Central memory CD8-positive, alpha-beta T cell (primary cell): ENCODE measurements at regions not wholly inside any gene's neighbourhood (a gene's known extent, or its start where the extent isn't known, plus 50 kb on each side); places are given as distances from the start of the nearest gene placed in this dataset.

Experiments
- ATAC-seq: fragments of 150-1000 bp; cut with Tn5 transposase; replicated peaks from 2 replicates; pipeline ENCODE4 v1.10.0; 2022; ENCODE audit warnings: mild to moderate bottlenecking, moderate FRiP score, moderate number of reproducible peaks; ENCODE audit not compliant: poor library complexity, severe bottlenecking; ENCODE audit errors: extremely low read depth
- DNase-seq, 2 donors: peaks; one replicate each; pipeline ENCODE4 v3.0.0; 2021; ENCODE audit warnings: low spot score in 2 of 2
- H3K27ac Mint-ChIP-seq: one replicate; pipeline ENCODE4 v1.8.0; 2022; ENCODE audit warnings: low read depth, mild to moderate bottlenecking, moderate library complexity, mixed read lengths
- H3K27me3 Mint-ChIP-seq: one replicate; pipeline ENCODE4 v1.8.0; 2022; ENCODE audit warnings: mixed read lengths
- H3K36me3 Mint-ChIP-seq: one replicate; pipeline ENCODE4 v1.8.0; 2022; ENCODE audit warnings: mild to moderate bottlenecking, moderate library complexity, mixed read lengths; ENCODE audit not compliant: insufficient read depth
- H3K4me1 Mint-ChIP-seq: one replicate; pipeline ENCODE4 v1.8.0; 2022; ENCODE audit warnings: mixed read lengths
- H3K4me3 Mint-ChIP-seq: one replicate; pipeline ENCODE4 v1.8.0; 2022; ENCODE audit warnings: mild to moderate bottlenecking, moderate library complexity, mixed read lengths
- H3K9me3 Mint-ChIP-seq: one replicate; pipeline ENCODE4 v1.8.0; 2022; ENCODE audit warnings: mixed read lengths

- Mint-ChIP-seq H3K27me3 (no peaks in the 10 kb centered on the region), H3K36me3 (no peaks in the 10 kb centered on the region), H3K4me1 (no peaks in the 10 kb centered on the region), H3K27ac (no peak overlapping the region), H3K4me3 (no peak overlapping the region), H3K9me3 (peaks cover 6% of the 10 kb centered on the region)
- no peak for DNase-seq
- ATAC-seq: no peak
These were observed 328.1 kb downstream of the ATP23 start for GRCh38 chr12:58269476-58269875.

- ATAC-seq: no peak
- no peaks in the 10 kb centered on the region for H3K36me3 Mint-ChIP-seq
- H3K4me1 Mint-ChIP-seq: no peaks in the 10 kb centered on the region
- H3K27ac Mint-ChIP-seq: no peak overlapping the region
- H3K9me3 Mint-ChIP-seq: no peaks in the 10 kb centered on the region
- no peaks in the 10 kb centered on the region for H3K27me3 Mint-ChIP-seq
- no peak for DNase-seq
- H3K4me3 Mint-ChIP-seq: no peak overlapping the region
These were observed 329.8 kb downstream of the ATP23 start for GRCh38 chr12:58270966-58271705.

GRCh38 chr12:58272461-58272860 is 331.1 kb downstream of the ATP23 start:
- H3K4me3 Mint-ChIP-seq: no peak overlapping the region
- peaks cover 8% of the 10 kb centered on the region for H3K9me3 Mint-ChIP-seq
- ATAC-seq (no peak), DNase-seq (no peak)
- no peaks in the 10 kb centered on the region for H3K4me1 Mint-ChIP-seq
- H3K36me3 Mint-ChIP-seq: no peaks in the 10 kb centered on the region
- H3K27ac Mint-ChIP-seq: no peak overlapping the region
- H3K27me3 Mint-ChIP-seq: no peaks in the 10 kb centered on the region

GRCh38 chr12:58277231-58277630 is 335.9 kb downstream of the ATP23 start:
- H3K9me3 Mint-ChIP-seq: peaks cover 14% of the 10 kb centered on the region
- no peaks in the 10 kb centered on the region for H3K4me1 Mint-ChIP-seq
- ATAC-seq (no peak), DNase-seq (no peak)
- no peaks in the 10 kb centered on the region for H3K36me3 Mint-ChIP-seq
- H3K4me3 Mint-ChIP-seq: no peak overlapping the region
- no peaks in the 10 kb centered on the region for H3K27me3 Mint-ChIP-seq
- no peak overlapping the region for H3K27ac Mint-ChIP-seq

- no peaks in the 10 kb centered on the region for H3K36me3 Mint-ChIP-seq
- no peak overlapping the region for H3K4me3 Mint-ChIP-seq
- peaks cover 2% of the 10 kb centered on the region for H3K27me3 Mint-ChIP-seq
- peaks cover 25% of the 10 kb centered on the region for H3K9me3 Mint-ChIP-seq
- no peaks in the 10 kb centered on the region for H3K4me1 Mint-ChIP-seq
- H3K27ac Mint-ChIP-seq: no peak overlapping the region
- no peak for DNase-seq
- ATAC-seq: no peak
These were observed 342.2 kb downstream of the ATP23 start for GRCh38 chr12:58283553-58283952.

GRCh38 chr12:58285551-58285950 is 344.2 kb downstream of the ATP23 start:
- H3K4me3 Mint-ChIP-seq: no peak overlapping the region
- DNase-seq: no peak
- H3K27me3 Mint-ChIP-seq: peaks cover 13% of the 10 kb centered on the region
- ATAC-seq: no peak
- peaks cover 23% of the 10 kb centered on the region for H3K9me3 Mint-ChIP-seq
- no peak overlapping the region for H3K27ac Mint-ChIP-seq
- H3K4me1 Mint-ChIP-seq: no peaks in the 10 kb centered on the region
- no peaks in the 10 kb centered on the region for H3K36me3 Mint-ChIP-seq

- no peaks in the 10 kb centered on the region for H3K4me1 Mint-ChIP-seq
- H3K4me3 Mint-ChIP-seq: no peak overlapping the region
- peaks cover 13% of the 10 kb centered on the region for H3K27me3 Mint-ChIP-seq
- H3K27ac Mint-ChIP-seq: no peak overlapping the region
- H3K36me3 Mint-ChIP-seq: no peaks in the 10 kb centered on the region
- ATAC-seq (no peak), DNase-seq (no peak)
- peaks cover 23% of the 10 kb centered on the region for H3K9me3 Mint-ChIP-seq
These were observed 345.0 kb downstream of the ATP23 start for GRCh38 chr12:58286353-58286752.

GRCh38 chr12:58288190-58288589 is 346.8 kb downstream of the ATP23 start:
- no peaks in the 10 kb centered on the region for H3K4me1 Mint-ChIP-seq
- peaks cover 18% of the 10 kb centered on the region for H3K9me3 Mint-ChIP-seq
- no peak overlapping the region for H3K27ac Mint-ChIP-seq
- DNase-seq: no peak
- H3K4me3 Mint-ChIP-seq: no peak overlapping the region
- ATAC-seq: no peak
- peaks cover 13% of the 10 kb centered on the region for H3K27me3 Mint-ChIP-seq
- H3K36me3 Mint-ChIP-seq: no peaks in the 10 kb centered on the region

GRCh38 chr12:58291106-58291505 is 349.7 kb downstream of the ATP23 start:
- no peak overlapping the region for H3K4me3 Mint-ChIP-seq
- H3K27me3 Mint-ChIP-seq: peaks cover 13% of the 10 kb centered on the region
- H3K36me3 Mint-ChIP-seq: no peaks in the 10 kb centered on the region
- no peak overlapping the region for H3K27ac Mint-ChIP-seq
- DNase-seq (no peak), ATAC-seq (no peak)
- no peaks in the 10 kb centered on the region for H3K4me1 Mint-ChIP-seq
- peaks cover 5% of the 10 kb centered on the region for H3K9me3 Mint-ChIP-seq

- Mint-ChIP-seq H3K27me3 (peaks cover 12% of the 10 kb centered on the region), H3K36me3 (no peaks in the 10 kb centered on the region), H3K4me3 (no peak overlapping the region), H3K27ac (no peak overlapping the region), H3K4me1 (no peaks in the 10 kb centered on the region), H3K9me3 (no peaks in the 10 kb centered on the region)
- DNase-seq (no peak), ATAC-seq (no peak)
These were observed 352.1 kb downstream of the ATP23 start for GRCh38 chr12:58293308-58293982.

GRCh38 chr12:58295268-58295667 is 353.9 kb downstream of the ATP23 start:
- Mint-ChIP-seq H3K4me1 (no peaks in the 10 kb centered on the region), H3K4me3 (no peak overlapping the region), H3K9me3 (no peaks in the 10 kb centered on the region), H3K27me3 (no peaks in the 10 kb centered on the region), H3K36me3 (no peaks in the 10 kb centered on the region), H3K27ac (no peak overlapping the region)
- ATAC-seq: no peak
- DNase-seq: no peak

GRCh38 chr12:58296863-58297262 is 355.5 kb downstream of the ATP23 start:
- no peak overlapping the region for H3K4me3 Mint-ChIP-seq
- H3K27ac Mint-ChIP-seq: no peak overlapping the region
- no peaks in the 10 kb centered on the region for H3K36me3 Mint-ChIP-seq
- no peaks in the 10 kb centered on the region for H3K27me3 Mint-ChIP-seq
- DNase-seq: no peak
- H3K9me3 Mint-ChIP-seq: no peaks in the 10 kb centered on the region
- H3K4me1 Mint-ChIP-seq: no peaks in the 10 kb centered on the region
- ATAC-seq: no peak

GRCh38 chr12:58298803-58299202 is 357.4 kb downstream of the ATP23 start:
- DNase-seq: no peak
- Mint-ChIP-seq H3K4me1 (no peaks in the 10 kb centered on the region), H3K27ac (no peak overlapping the region), H3K4me3 (no peak overlapping the region), H3K9me3 (no peaks in the 10 kb centered on the region), H3K36me3 (no peaks in the 10 kb centered on the region), H3K27me3 (no peaks in the 10 kb centered on the region)
- ATAC-seq: no peak
